ENCODE measurements at regions not wholly inside any gene's neighbourhood (a gene's known extent, or its start where the extent isn't known, plus 50 kb on each side); places are given as distances from the start of the nearest gene placed in this dataset.

- H3K27ac ChIP-seq: no peak overlapping the region
- TF ChIP-seq CTCF (IDR thresholded peaks at IDR 0.05) (no peak), POLR2AphosphoS5 (IDR thresholded peaks at IDR 0.05; ENCODE audit: insufficient read depth in 1 of 2, low read depth in 1 of 2) (no peak), POLR2A (IDR thresholded peaks at IDR 0.05) (no peak)
- H3K4me3 ChIP-seq: no peak overlapping the region
- DNase-seq (ENCODE audit: extremely low spot score in 2 of 2): no peak
- no peaks in the 10 kb centered on the region for H3K9me3 ChIP-seq
- H3K36me3 ChIP-seq: no peaks in the 10 kb centered on the region
- no peaks in the 10 kb centered on the region for H3K27me3 ChIP-seq
- H3K4me1 ChIP-seq: no peaks in the 10 kb centered on the region
- intact Hi-C loops (cut with DNase I): no loop called here
Observed at GRCh38 chr4:164212134-164212533, 541.8 kb upstream of the SMIM31 start.

- H3K9me3 ChIP-seq: no peaks in the 10 kb centered on the region
- H3K27ac ChIP-seq: no peak overlapping the region
- no peak for TF ChIP-seq POLR2AphosphoS5 (IDR thresholded peaks at IDR 0.05; ENCODE audit: insufficient read depth in 1 of 2, low read depth in 1 of 2)
- TF ChIP-seq CTCF (IDR thresholded peaks at IDR 0.05): no peak
- TF ChIP-seq POLR2A (IDR thresholded peaks at IDR 0.05): no peak
- H3K4me1 ChIP-seq: no peaks in the 10 kb centered on the region
- no peak for DNase-seq (ENCODE audit: extremely low spot score in 2 of 2)
- no peaks in the 10 kb centered on the region for H3K27me3 ChIP-seq
- H3K36me3 ChIP-seq: no peaks in the 10 kb centered on the region
- H3K4me3 ChIP-seq: no peak overlapping the region
- intact Hi-C loops (cut with DNase I): no loop called here
Observed at GRCh38 chr4:164212714-164213113, 541.2 kb upstream of the SMIM31 start.

- DNase-seq (ENCODE audit: extremely low spot score in 2 of 2): no peak
- Histone ChIP-seq H3K4me3 (no peak overlapping the region), H3K27me3 (no peaks in the 10 kb centered on the region), H3K36me3 (no peaks in the 10 kb centered on the region), H3K4me1 (no peaks in the 10 kb centered on the region), H3K27ac (no peak overlapping the region), H3K9me3 (no peaks in the 10 kb centered on the region)
- TF ChIP-seq POLR2A (IDR thresholded peaks at IDR 0.05): no peak
- TF ChIP-seq POLR2AphosphoS5 (IDR thresholded peaks at IDR 0.05; ENCODE audit: insufficient read depth in 1 of 2, low read depth in 1 of 2): no peak
- no peak for TF ChIP-seq CTCF (IDR thresholded peaks at IDR 0.05)
- intact Hi-C loops (cut with DNase I): no loop called here
Observed at GRCh38 chr4:164215113-164215741, 538.7 kb upstream of the SMIM31 start.

GRCh38 chr4:164221631-164222030, 532.3 kb upstream of the SMIM31 start:
- Histone ChIP-seq H3K9me3 (no peaks in the 10 kb centered on the region), H3K4me3 (no peak overlapping the region), H3K36me3 (no peaks in the 10 kb centered on the region), H3K27me3 (no peaks in the 10 kb centered on the region), H3K27ac (no peak overlapping the region), H3K4me1 (no peaks in the 10 kb centered on the region)
- no peak for DNase-seq (ENCODE audit: extremely low spot score in 2 of 2)
- TF ChIP-seq POLR2AphosphoS5 (IDR thresholded peaks at IDR 0.05; ENCODE audit: insufficient read depth in 1 of 2, low read depth in 1 of 2) (no peak), CTCF (IDR thresholded peaks at IDR 0.05) (no peak), POLR2A (IDR thresholded peaks at IDR 0.05) (no peak)
- intact Hi-C loops (cut with DNase I): no loop called here

- no peaks in the 10 kb centered on the region for H3K9me3 ChIP-seq
- H3K4me1 ChIP-seq: no peaks in the 10 kb centered on the region
- no peak overlapping the region for H3K27ac ChIP-seq
- intact Hi-C loops (cut with DNase I): no loop called here
- no peak for DNase-seq (ENCODE audit: extremely low spot score in 2 of 2)
- TF ChIP-seq POLR2A (IDR thresholded peaks at IDR 0.05) (no peak), CTCF (IDR thresholded peaks at IDR 0.05) (no peak), POLR2AphosphoS5 (IDR thresholded peaks at IDR 0.05; ENCODE audit: insufficient read depth in 1 of 2, low read depth in 1 of 2) (no peak)
- no peaks in the 10 kb centered on the region for H3K36me3 ChIP-seq
- H3K4me3 ChIP-seq: no peak overlapping the region
- H3K27me3 ChIP-seq: no peaks in the 10 kb centered on the region
Observed at GRCh38 chr4:164224871-164225270, 529.1 kb upstream of the SMIM31 start.

All from vagina (tissue), 2 donors.